Thyroid gland (tissue), 4 donors: ENCODE measurements at regions not wholly inside any gene's neighbourhood (a gene's known extent, or its start where the extent isn't known, plus 50 kb on each side); places are given as distances from the start of the nearest gene placed in this dataset.
"Not testable (repeated sequence)": the region's sequence is repeated elsewhere in the genome, so short reads cannot be mapped to it uniquely, and the experiment has no call there.

Source experiments
- DNase-seq, 2 donors: peaks; one replicate each; pipeline ENCODE4 v3.0.0-alpha.2; 2019
- H3K27ac ChIP-seq, 3 donors: fragments of 200-600 bp; sonication (generic); 1 replicate in 2 of 3; 2 replicates in 1 of 3; pipeline ENCODE4 v1.5.1; 2016 to 2019; ENCODE audit warnings: mild to moderate bottlenecking in 1 of 3, moderate library complexity in 1 of 3
- H3K27me3 ChIP-seq: fragments of 200-600 bp; sonication (generic); one replicate; pipeline ENCODE4 v1.5.1; 2019
- H3K36me3 ChIP-seq, 2 donors: fragments of 200-600 bp; sonication (generic); one replicate each; pipeline ENCODE4 v1.5.1; 2016 to 2019
- H3K4me1 ChIP-seq, 2 donors: fragments of 200-600 bp; sonication (generic); one replicate each; pipeline ENCODE4 v1.5.1; 2017 to 2019
- H3K4me3 ChIP-seq, 3 donors: fragments of 200-600 bp; sonication (generic); replicated peaks in 1 of 3; 1 replicate in 2 of 3; 2 replicates in 1 of 3; pipeline ENCODE4 v1.5.1; 2016; ENCODE audit warnings: mild to moderate bottlenecking in 1 of 3
- H3K9me3 ChIP-seq: fragments of 200-600 bp; sonication (generic); one replicate; pipeline ENCODE4 v1.5.1; 2017
- CTCF ChIP-seq, 6 experiments: fragments of 200-600 bp in 3 of 6; fragments of 450-650 bp in 3 of 6; sonication (generic) in 3 of 6; IDR thresholded peaks; one replicate each; pipeline ENCODE4 v1.5.1; 2016 to 2019; ENCODE audit warnings: antibody characterized with exemption in 6 of 6, mild to moderate bottlenecking in 2 of 6, inconsistent platforms in 1 of 6, moderate library complexity in 1 of 6
- POLR2A ChIP-seq, 2 donors: fragments of 450-650 bp; IDR thresholded peaks; one replicate each; pipeline ENCODE4 v1.6.1; 2017; ENCODE audit warnings: antibody characterized with exemption in 2 of 2, mild to moderate bottlenecking in 2 of 2, moderate library complexity in 1 of 2
- WGBS, 2 donors: methylation state at CpG; one replicate each; pipeline ENCODE4 v1.1.5; 2017; 5-methylcytosine and 5-hydroxymethylcytosine counted together
- intact Hi-C: fragments of 100-400 bp; cut with DNase I; formaldehyde crosslinking; loops from one replicate; pipeline ENCODE4 v1.15.1; 2023

GRCh38 chr15:81723113-81723651 lies 322.6 kb downstream of the MEX3B start:
- Histone ChIP-seq H3K36me3 (no peaks in the 10 kb centered on the region), H3K27ac (no peak overlapping the region), H3K27me3 (no peaks in the 10 kb centered on the region), H3K4me3 (no peak overlapping the region), H3K4me1 (no peaks in the 10 kb centered on the region), H3K9me3 (no peaks in the 10 kb centered on the region)
- 79% methylated on average over 5 of the region's 5 CpGs for WGBS, 2 donors
- intact Hi-C loops, result no loop called here
- no peak for DNase-seq
- no peak for TF ChIP-seq POLR2A (IDR thresholded peaks at IDR 0.05)
- no peak for TF ChIP-seq CTCF (IDR thresholded peaks at IDR 0.05)

- H3K9me3 ChIP-seq, DNase-seq, H3K4me3 ChIP-seq, H3K4me1 ChIP-seq, H3K36me3 ChIP-seq, H3K27me3 ChIP-seq, intact Hi-C loops, H3K27ac ChIP-seq: not testable (repeated sequence)
- WGBS, 2 donors, result 88 to 93% methylated on average over 2 of the region's 2 CpGs
These were observed 329.4 kb downstream of the MEX3B start for GRCh38 chr15:81716468-81716867.

GRCh38 chr15:81710328-81710727 lies 335.5 kb downstream of the MEX3B start:
- no peak overlapping the region for H3K4me3 ChIP-seq
- H3K27ac ChIP-seq, result no peak overlapping the region
- 97 to 98% methylated on average over 8 of the region's 8 CpGs for WGBS, 2 donors
- H3K27me3 ChIP-seq, result no peaks in the 10 kb centered on the region
- intact Hi-C loops, result no loop called here
- no peak for DNase-seq
- TF ChIP-seq CTCF (IDR thresholded peaks at IDR 0.05), result no peak
- no peak for TF ChIP-seq POLR2A (IDR thresholded peaks at IDR 0.05)
- H3K4me1 ChIP-seq, result no peaks in the 10 kb centered on the region
- H3K36me3 ChIP-seq, result no peaks in the 10 kb centered on the region
- H3K9me3 ChIP-seq, result no peaks in the 10 kb centered on the region

GRCh38 chr15:81706816-81707346 lies 332.9 kb upstream of the TMC3 start:
- H3K4me1 ChIP-seq, H3K9me3 ChIP-seq, intact Hi-C loops, H3K4me3 ChIP-seq, H3K27me3 ChIP-seq, H3K36me3 ChIP-seq, H3K27ac ChIP-seq, DNase-seq: not testable (repeated sequence)
- 31 to 32% methylated on average over 3 of the region's 3 CpGs for WGBS, 2 donors

GRCh38 chr15:81705727-81706126 lies 331.7 kb upstream of the TMC3 start:
- H3K4me1 ChIP-seq, H3K4me3 ChIP-seq, H3K36me3 ChIP-seq, H3K9me3 ChIP-seq, H3K27ac ChIP-seq, H3K27me3 ChIP-seq, intact Hi-C loops, DNase-seq: not testable (repeated sequence)
- WGBS, 2 donors, result 71 to 86% methylated on average over 2 of the region's 2 CpGs

GRCh38 chr15:81686021-81686420 lies 312.0 kb upstream of the TMC3 start:
- no peak overlapping the region for H3K4me3 ChIP-seq
- no peaks in the 10 kb centered on the region for H3K9me3 ChIP-seq
- DNase-seq, result no peak
- TF ChIP-seq POLR2A (IDR thresholded peaks at IDR 0.05), result no peak
- no peak for TF ChIP-seq CTCF (IDR thresholded peaks at IDR 0.05)
- no peaks in the 10 kb centered on the region for H3K27me3 ChIP-seq
- no peak overlapping the region for H3K27ac ChIP-seq
- intact Hi-C loops, result no loop called here
- H3K36me3 ChIP-seq, result no peaks in the 10 kb centered on the region
- H3K4me1 ChIP-seq, result no peaks in the 10 kb centered on the region
- WGBS, 2 donors, result 80 to 83% methylated on average over 4 of the region's 4 CpGs

GRCh38 chr15:81685237-81685636 lies 311.2 kb upstream of the TMC3 start:
- no peaks in the 10 kb centered on the region for H3K27me3 ChIP-seq
- H3K4me1 ChIP-seq, result no peaks in the 10 kb centered on the region
- H3K27ac ChIP-seq, result no peak overlapping the region
- no peak overlapping the region for H3K4me3 ChIP-seq
- H3K36me3 ChIP-seq, result no peaks in the 10 kb centered on the region
- no peak for TF ChIP-seq POLR2A (IDR thresholded peaks at IDR 0.05)
- TF ChIP-seq CTCF (IDR thresholded peaks at IDR 0.05), result no peak
- H3K9me3 ChIP-seq, result no peaks in the 10 kb centered on the region
- intact Hi-C loops, result no loop called here
- DNase-seq, result no peak
